PC-9 (cell line): ENCODE measurements at regions not wholly inside any gene's neighbourhood (a gene's known extent, or its start where the extent isn't known, plus 50 kb on each side); places are given as distances from the start of the nearest gene placed in this dataset.

Experiments used
- CTCF ChIP-seq: fragments of 200-600 bp; sonication (generic); conservative IDR thresholded peaks from 2 replicates; pipeline ENCODE4 v1.6.1; 2017; ENCODE audit warnings: mixed run types, antibody characterized with exemption, mild to moderate bottlenecking, moderate library complexity
- EZH2 ChIP-seq: fragments of 200-600 bp; sonication (generic); IDR thresholded peaks from 2 replicates; pipeline ENCODE4 v1.8.0; 2017; ENCODE audit warnings: antibody characterized with exemption, low read depth

GRCh38 chr18:44258086-44258485, 422.6 kb upstream of the SETBP1 start:
- no peak for TF ChIP-seq CTCF
- no peak for TF ChIP-seq EZH2
